ENCODE measurements at regions not wholly inside any gene's neighbourhood (a gene's known extent, or its start where the extent isn't known, plus 50 kb on each side); places are given as distances from the start of the nearest gene placed in this dataset.

GRCh38 chr4:111775556-111776297 is 369.5 kb upstream of the FAM241A start:
- DNase-seq, result no peak

GRCh38 chr4:111776561-111776960 is 368.7 kb upstream of the FAM241A start:
- no peak for DNase-seq

GRCh38 chr4:111778543-111778942 is 366.7 kb upstream of the FAM241A start:
- DNase-seq, result no peak

GRCh38 chr4:111780965-111781364 is 364.3 kb upstream of the FAM241A start:
- no peak for DNase-seq

GRCh38 chr4:111781611-111782010 is 363.6 kb upstream of the FAM241A start:
- no peak for DNase-seq

- DNase-seq, result no peak
Measured at GRCh38 chr4:111788099-111788498, 357.2 kb upstream of the FAM241A start.

GRCh38 chr4:111789901-111790640 is 355.2 kb upstream of the FAM241A start:
- no peak for DNase-seq

- DNase-seq, result no peak
Measured at GRCh38 chr4:111792632-111793031, 352.6 kb upstream of the FAM241A start.

- DNase-seq, result no peak
Measured at GRCh38 chr4:111793433-111794091, 351.7 kb upstream of the FAM241A start.

- DNase-seq, result no peak
Measured at GRCh38 chr4:111797455-111798163, 347.6 kb upstream of the FAM241A start.

GRCh38 chr4:111798840-111799239 is 346.4 kb upstream of the FAM241A start:
- DNase-seq, result no peak

GRCh38 chr4:111800551-111800950 is 344.7 kb upstream of the FAM241A start:
- no peak for DNase-seq

GRCh38 chr4:111802191-111802590 is 343.1 kb upstream of the FAM241A start:
- DNase-seq, result no peak

GRCh38 chr4:111806331-111806730 is 338.9 kb upstream of the FAM241A start:
- no peak for DNase-seq

GRCh38 chr4:111807576-111807975 is 337.7 kb upstream of the FAM241A start:
- DNase-seq, result no peak

GRCh38 chr4:111808174-111808573 is 337.1 kb upstream of the FAM241A start:
- DNase-seq, result no peak

- DNase-seq, result no peak
Measured at GRCh38 chr4:111811661-111812060, 333.6 kb upstream of the FAM241A start.

GRCh38 chr4:111812114-111812513 is 333.1 kb upstream of the FAM241A start:
- DNase-seq, result no peak

- DNase-seq, result no peak
Measured at GRCh38 chr4:111812760-111813159, 332.5 kb upstream of the FAM241A start.

GRCh38 chr4:111813555-111814140 is 331.6 kb upstream of the FAM241A start:
- no peak for DNase-seq

GRCh38 chr4:111814961-111815360 is 330.3 kb upstream of the FAM241A start:
- no peak for DNase-seq

- DNase-seq, result no peak
Measured at GRCh38 chr4:111821342-111821741, 323.9 kb upstream of the FAM241A start.

- no peak for DNase-seq
Measured at GRCh38 chr4:111836601-111837000, 308.7 kb upstream of the FAM241A start.

Measured in NCI-H2029 (cell line).